Endodermal cell (in vitro differentiated cells): ENCODE measurements at regions not wholly inside any gene's neighbourhood (a gene's known extent, or its start where the extent isn't known, plus 50 kb on each side); places are given as distances from the start of the nearest gene placed in this dataset.
"Not testable (repeated sequence)": the region's sequence is repeated elsewhere in the genome, so short reads cannot be mapped to it uniquely, and the experiment has no call there.

Experiments used
- DNase-seq: peaks from one replicate; pipeline ENCODE4 v3.0.0-alpha.2; 2017
- H3K27ac ChIP-seq: 2 replicates; pipeline ENCODE4 v1.5.1; 2013; ENCODE audit warnings: mild to moderate bottlenecking, low read depth, low read length, moderate library complexity
- H3K27me3 ChIP-seq: 2 replicates; pipeline ENCODE4 v1.6.1; 2013; ENCODE audit warnings: mild to moderate bottlenecking, low read length, moderate library complexity; ENCODE audit not compliant: insufficient read depth, control insufficient read depth, poor library complexity, severe bottlenecking
- H3K36me3 ChIP-seq: 2 replicates; pipeline ENCODE4 v1.7.0; 2013; ENCODE audit warnings: mild to moderate bottlenecking, low read length, moderate library complexity; ENCODE audit not compliant: control insufficient read depth, insufficient read depth
- H3K4me1 ChIP-seq: one replicate; pipeline ENCODE4 v1.7.0; 2013; ENCODE audit warnings: low read length; ENCODE audit not compliant: control insufficient read depth, insufficient read depth
- H3K4me3 ChIP-seq: 2 replicates; pipeline ENCODE4 v1.5.1; 2013; ENCODE audit warnings: mild to moderate bottlenecking, low read length, moderate library complexity
- H3K9ac ChIP-seq: 2 replicates; pipeline ENCODE4 v1.6.1; 2013; ENCODE audit warnings: mild to moderate bottlenecking, low read length, moderate library complexity; ENCODE audit not compliant: poor library complexity, severe bottlenecking; ENCODE audit errors: extremely low read depth
- H3K9me3 ChIP-seq: 2 replicates; pipeline ENCODE4 v1.6.1; 2013; ENCODE audit warnings: mild to moderate bottlenecking, low read length, moderate library complexity; ENCODE audit not compliant: control insufficient read depth
- H3K27ac Mint-ChIP-seq: 2 replicates; pipeline ENCODE4 v1.8.0; 2020; ENCODE audit warnings: mixed read lengths
- H3K27me3 Mint-ChIP-seq: 2 replicates; pipeline ENCODE4 v1.8.0; 2021; ENCODE audit warnings: mild to moderate bottlenecking, mixed read lengths; ENCODE audit not compliant: insufficient read depth
- H3K36me3 Mint-ChIP-seq: 2 replicates; pipeline ENCODE4 v1.8.0; 2020; ENCODE audit warnings: low read depth, mixed read lengths
- H3K4me1 Mint-ChIP-seq: 2 replicates; pipeline ENCODE4 v1.8.0; 2020; ENCODE audit warnings: mixed read lengths
- H3K4me3 Mint-ChIP-seq: 2 replicates; pipeline ENCODE4 v1.8.0; 2020; ENCODE audit warnings: mild to moderate bottlenecking, moderate library complexity, mixed read lengths
- H3K9me3 Mint-ChIP-seq: 2 replicates; pipeline ENCODE4 v1.8.0; 2020; ENCODE audit warnings: mild to moderate bottlenecking, mixed read lengths
- WGBS, 2 experiments: methylation state at CpG; one replicate each; pipeline versions ENCODE4 v1.1.5 to v1.1.7; 2013; ENCODE audit warnings: missing lambda C conversion rate in 2 of 2, mixed read lengths in 1 of 2; ENCODE audit not compliant: insufficient coverage in 1 of 2, insufficient read length in 1 of 2; 5-methylcytosine and 5-hydroxymethylcytosine counted together
- TF ChIP-seq, protein P1 (sequence below): fragments of 200-600 bp; sonication (generic); conservative IDR thresholded peaks from 2 replicates; pipeline ENCODE4 v1.5.0; 2021; ENCODE audit warnings: antibody characterized with exemption, mild to moderate bottlenecking

GRCh38 chr3:170808041-170808440 lies 62.0 kb downstream of the RPL22L1 start:
- 82 to 91% methylated on average over 2 to 5 of the region's 5 CpGs for WGBS, 2 experiments

GRCh38 chr3:170806676-170807075 lies 63.3 kb downstream of the RPL22L1 start:
- DNase-seq: no peak
- peaks cover 50% of the 10 kb centered on the region for H3K4me1 Mint-ChIP-seq
- Histone ChIP-seq H3K36me3 (no peaks in the 10 kb centered on the region), H3K27ac (no peak overlapping the region), H3K4me1 (peaks cover 5% of the 10 kb centered on the region), H3K27me3 (no peaks in the 10 kb centered on the region), H3K4me3 (no peak overlapping the region), H3K9me3 (peaks cover 21% of the 10 kb centered on the region), H3K9ac (no peak overlapping the region)
- H3K27ac Mint-ChIP-seq: no peak overlapping the region
- H3K4me3 Mint-ChIP-seq: no peak overlapping the region
- peaks cover 12% of the 10 kb centered on the region for H3K9me3 Mint-ChIP-seq
- TF ChIP-seq, protein P1, sequence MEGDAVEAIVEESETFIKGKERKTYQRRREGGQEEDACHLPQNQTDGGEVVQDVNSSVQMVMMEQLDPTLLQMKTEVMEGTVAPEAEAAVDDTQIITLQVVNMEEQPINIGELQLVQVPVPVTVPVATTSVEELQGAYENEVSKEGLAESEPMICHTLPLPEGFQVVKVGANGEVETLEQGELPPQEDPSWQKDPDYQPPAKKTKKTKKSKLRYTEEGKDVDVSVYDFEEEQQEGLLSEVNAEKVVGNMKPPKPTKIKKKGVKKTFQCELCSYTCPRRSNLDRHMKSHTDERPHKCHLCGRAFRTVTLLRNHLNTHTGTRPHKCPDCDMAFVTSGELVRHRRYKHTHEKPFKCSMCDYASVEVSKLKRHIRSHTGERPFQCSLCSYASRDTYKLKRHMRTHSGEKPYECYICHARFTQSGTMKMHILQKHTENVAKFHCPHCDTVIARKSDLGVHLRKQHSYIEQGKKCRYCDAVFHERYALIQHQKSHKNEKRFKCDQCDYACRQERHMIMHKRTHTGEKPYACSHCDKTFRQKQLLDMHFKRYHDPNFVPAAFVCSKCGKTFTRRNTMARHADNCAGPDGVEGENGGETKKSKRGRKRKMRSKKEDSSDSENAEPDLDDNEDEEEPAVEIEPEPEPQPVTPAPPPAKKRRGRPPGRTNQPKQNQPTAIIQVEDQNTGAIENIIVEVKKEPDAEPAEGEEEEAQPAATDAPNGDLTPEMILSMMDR: no peak
- H3K27me3 Mint-ChIP-seq: no peaks in the 10 kb centered on the region
- peaks cover 5% of the 10 kb centered on the region for H3K36me3 Mint-ChIP-seq
- 91 to 98% methylated on average over 1 to 2 of the region's 2 CpGs for WGBS, 2 experiments

More at GRCh38 chr3:170808041-170808440, 62.0 kb downstream of the RPL22L1 start:
- peaks cover 12% of the 10 kb centered on the region for H3K9me3 Mint-ChIP-seq
- H3K27ac Mint-ChIP-seq: no peak overlapping the region
- no peaks in the 10 kb centered on the region for H3K27me3 Mint-ChIP-seq
- peaks cover 21% of the 10 kb centered on the region for H3K9me3 ChIP-seq
- peaks cover 3% of the 10 kb centered on the region for H3K4me1 ChIP-seq
- no peaks in the 10 kb centered on the region for H3K36me3 ChIP-seq
- TF ChIP-seq, protein P1: peak; percentile 15
- no peak overlapping the region for H3K9ac ChIP-seq
- no peak for DNase-seq
- peaks cover 52% of the 10 kb centered on the region for H3K4me1 Mint-ChIP-seq
- peaks cover 5% of the 10 kb centered on the region for H3K36me3 Mint-ChIP-seq
- H3K4me3 Mint-ChIP-seq: no peak overlapping the region
- no peak overlapping the region for H3K4me3 ChIP-seq
- no peak overlapping the region for H3K27ac ChIP-seq
- no peaks in the 10 kb centered on the region for H3K27me3 ChIP-seq

- H3K9me3 Mint-ChIP-seq: peaks cover 12% of the 10 kb centered on the region
- H3K4me1 ChIP-seq: peaks cover 5% of the 10 kb centered on the region
- no peaks in the 10 kb centered on the region for H3K27me3 Mint-ChIP-seq
- peaks cover 48% of the 10 kb centered on the region for H3K4me1 Mint-ChIP-seq
- no peak overlapping the region for H3K27ac Mint-ChIP-seq
- no peaks in the 10 kb centered on the region for H3K27me3 ChIP-seq
- H3K36me3 Mint-ChIP-seq: peaks cover 5% of the 10 kb centered on the region
- H3K9ac ChIP-seq: no peak overlapping the region
- TF ChIP-seq, protein P1: no peak
- H3K27ac ChIP-seq: no peak overlapping the region
- 87 to 96% methylated on average over 5 of the region's 5 CpGs for WGBS, 2 experiments
- DNase-seq: no peak
- H3K9me3 ChIP-seq: peaks cover 21% of the 10 kb centered on the region
- H3K4me3 ChIP-seq: no peak overlapping the region
- H3K4me3 Mint-ChIP-seq: no peak overlapping the region
- H3K36me3 ChIP-seq: no peaks in the 10 kb centered on the region
Observed at GRCh38 chr3:170806141-170806540, 63.9 kb downstream of the RPL22L1 start.

- not testable (repeated sequence) for DNase-seq, H3K4me3 Mint-ChIP-seq, H3K27me3 Mint-ChIP-seq, H3K4me3 ChIP-seq, H3K9ac ChIP-seq, H3K27ac ChIP-seq, H3K4me1 ChIP-seq, H3K36me3 Mint-ChIP-seq, H3K36me3 ChIP-seq, H3K27ac Mint-ChIP-seq, H3K27me3 ChIP-seq
- peaks cover 42% of the 10 kb centered on the region for H3K4me1 Mint-ChIP-seq
- WGBS, 2 experiments: 87 to 94% methylated on average over 1 of the region's 1 CpG
- peaks cover 14% of the 10 kb centered on the region for H3K9me3 Mint-ChIP-seq
- H3K9me3 ChIP-seq: peaks cover 21% of the 10 kb centered on the region
Observed at GRCh38 chr3:170805296-170805695, 64.7 kb downstream of the RPL22L1 start.

- WGBS, 2 experiments: 71% methylated on average over 1 of the region's 1 CpG; no CpG with 5 or more reads in 1 of the 2 experiments
- not testable (repeated sequence) for DNase-seq, H3K27me3 ChIP-seq, H3K36me3 ChIP-seq, H3K4me1 ChIP-seq, H3K27ac Mint-ChIP-seq, H3K27ac ChIP-seq, H3K27me3 Mint-ChIP-seq, H3K36me3 Mint-ChIP-seq, H3K4me3 ChIP-seq, H3K4me3 Mint-ChIP-seq, H3K9ac ChIP-seq
- H3K9me3 ChIP-seq: peaks cover 21% of the 10 kb centered on the region
- Mint-ChIP-seq H3K4me1 (peaks cover 37% of the 10 kb centered on the region), H3K9me3 (peaks cover 17% of the 10 kb centered on the region)
Observed at GRCh38 chr3:170804634-170805033, 65.4 kb downstream of the RPL22L1 start.
